Activated CD4-positive, alpha-beta T cell treated with anti-CD3 and anti-CD28 coated beads, Interleukin-2, Interleukin-6, amounts not matched to agents 100 ng/mL and 50 ng/mL, durations not matched to agents 16 hours and 8 hours (primary cell): ENCODE measurements at regions not wholly inside any gene's neighbourhood (a gene's known extent, or its start where the extent isn't known, plus 50 kb on each side); places are given as distances from the start of the nearest gene placed in this dataset.
A peak's percentile ranks its signal among the peaks of the same experiment; 100 is the strongest.
"Not testable (repeated sequence)": the region's sequence is repeated elsewhere in the genome, so short reads cannot be mapped to it uniquely, and the experiment has no call there.

ENCODE experiments used
- DNase-seq: peaks from one replicate; pipeline ENCODE4 v3.0.0-alpha.2; 2020

- DNase-seq = no peak
Measured at GRCh38 chr10:3658766-3659165, 126.2 kb downstream of the KLF6 start.

GRCh38 chr10:3656214-3656613 lies 128.8 kb downstream of the KLF6 start:
- no peak for DNase-seq

- no peak for DNase-seq
Measured at GRCh38 chr10:3655528-3655927, 129.5 kb downstream of the KLF6 start.

DNA sequence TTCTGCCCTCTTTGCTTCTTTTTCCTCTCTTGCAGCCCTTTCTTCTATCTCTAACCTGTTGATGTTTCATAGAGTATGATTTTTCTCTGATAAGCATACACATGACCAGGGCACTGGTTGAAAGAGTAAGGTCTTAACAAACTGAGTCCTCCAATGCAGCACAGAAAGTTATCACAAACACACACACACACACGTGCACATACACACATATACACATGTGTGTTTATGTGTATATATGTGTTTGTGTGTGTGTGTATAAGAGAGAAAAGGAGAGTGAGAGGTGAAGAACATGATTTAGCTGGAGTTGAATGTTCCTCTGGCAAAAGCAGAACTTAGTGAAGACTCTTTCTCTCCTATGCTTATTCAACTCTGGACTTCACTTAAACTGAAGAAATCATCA lies 130.0 kb downstream of the KLF6 start:
- DNase-seq = no peak

GRCh38 chr10:3654496-3654895 lies 130.5 kb downstream of the KLF6 start:
- DNase-seq = no peak

DNA sequence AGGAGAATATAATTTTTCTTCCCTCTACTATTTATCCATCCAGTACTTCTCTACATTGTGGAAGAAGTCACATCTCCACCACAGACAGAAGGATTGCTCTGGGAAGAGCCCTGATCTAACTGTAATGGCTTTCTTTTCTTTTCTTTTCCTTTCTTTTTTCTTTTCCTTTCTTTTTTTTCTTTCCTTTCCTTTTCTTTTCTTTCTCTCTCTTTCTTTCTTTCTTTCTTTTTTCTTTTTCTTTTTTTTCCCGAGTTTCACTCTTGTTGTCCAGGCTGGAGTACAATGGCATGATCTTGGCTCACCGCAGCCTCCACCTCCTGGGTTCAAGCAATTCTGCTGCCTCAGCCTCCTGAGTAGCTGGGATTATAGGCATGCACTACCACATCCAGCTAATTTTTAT lies 131.7 kb downstream of the KLF6 start:
- DNase-seq = not testable (repeated sequence)

GRCh38 chr10:3652886-3653285 lies 132.1 kb downstream of the KLF6 start:
- DNase-seq = peak; percentile 26

GRCh38 chr10:3651969-3652653 lies 132.9 kb downstream of the KLF6 start:
- no peak for DNase-seq

GRCh38 chr10:3648576-3648975 lies 136.4 kb downstream of the KLF6 start:
- no peak for DNase-seq

DNA sequence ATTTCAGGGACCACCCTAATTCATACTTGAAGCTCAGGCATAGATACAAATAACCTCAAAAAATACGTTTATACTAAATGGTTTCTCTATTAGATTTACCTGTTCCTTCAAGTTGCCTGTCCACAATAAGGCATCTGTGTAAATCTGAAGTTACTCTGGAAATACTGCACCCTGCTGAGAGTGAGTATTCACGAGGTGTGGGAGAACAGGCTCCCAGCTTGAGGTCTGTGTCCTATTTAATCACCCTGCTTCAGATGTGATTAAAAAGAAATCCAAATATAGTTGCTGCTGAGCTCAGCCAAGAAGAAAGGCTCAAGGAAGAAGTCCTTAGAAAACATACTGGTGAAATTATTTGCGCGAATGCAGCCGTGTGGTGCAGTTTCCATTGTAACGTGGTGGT lies 136.8 kb downstream of the KLF6 start:
- no peak for DNase-seq

GRCh38 chr10:3647074-3647473 lies 137.9 kb downstream of the KLF6 start:
- DNase-seq = peak; percentile 33

DNA sequence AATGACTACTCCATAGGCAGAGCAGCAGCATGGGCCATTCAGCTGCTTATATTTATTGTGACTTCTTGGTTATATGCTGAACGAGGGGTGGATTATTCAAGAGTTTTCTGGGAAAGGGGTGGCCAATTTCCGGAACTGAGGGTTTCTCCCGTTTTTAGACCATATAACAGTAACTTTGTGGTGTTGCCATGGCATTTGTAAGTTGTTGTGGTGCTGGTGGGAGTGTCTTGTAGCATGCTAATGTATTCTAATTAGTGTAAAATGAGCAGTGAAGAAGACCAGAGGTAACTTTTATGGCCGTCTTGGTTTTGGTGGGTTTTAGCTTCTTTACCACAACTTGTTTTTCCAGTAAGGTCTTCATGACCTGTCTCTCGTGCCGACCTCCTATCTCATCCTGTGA lies 139.6 kb downstream of the KLF6 start:
- no peak for DNase-seq

DNA sequence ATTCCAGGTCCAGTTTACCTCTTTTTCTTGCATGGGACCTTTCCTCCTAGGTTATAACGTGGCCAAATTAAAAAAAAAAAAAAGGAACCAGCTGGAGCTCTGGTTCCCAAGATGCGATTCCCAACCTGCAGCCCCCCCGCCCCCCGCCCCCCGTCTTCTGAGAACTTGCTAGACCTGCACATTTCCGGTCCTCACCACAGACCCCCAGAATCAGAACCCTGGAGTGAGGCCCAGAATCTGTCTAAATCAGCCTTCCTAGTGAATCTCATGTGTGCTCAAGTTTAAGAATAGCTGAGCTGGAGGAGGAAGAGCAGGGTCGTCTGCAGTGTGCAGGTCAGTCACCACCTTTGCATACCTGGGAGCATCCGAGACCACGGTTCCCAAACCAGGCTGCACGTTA lies 144.2 kb downstream of the KLF6 start:
- DNase-seq = no peak

DNA sequence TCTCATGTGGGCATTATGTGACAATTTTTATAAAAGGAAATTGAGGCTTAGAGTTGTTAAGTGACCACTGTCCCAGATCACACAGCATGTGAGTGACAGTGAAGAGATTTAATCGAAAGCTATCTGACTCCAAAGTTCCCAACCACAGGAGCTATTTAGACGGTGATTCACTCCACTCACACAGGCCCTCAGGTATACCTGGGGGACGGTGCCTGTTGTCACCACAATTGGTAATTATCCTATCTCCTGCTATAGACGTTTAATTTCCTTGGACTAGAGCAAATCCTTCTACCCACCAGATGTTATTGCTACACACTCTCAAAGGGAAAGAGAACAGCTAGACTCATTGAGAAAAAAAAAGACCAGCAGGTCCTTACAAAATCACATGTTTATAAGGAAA lies 145.5 kb downstream of the KLF6 start:
- DNase-seq = no peak

- no peak for DNase-seq
Measured at GRCh38 chr10:3636356-3637181, 148.4 kb downstream of the KLF6 start.

DNA sequence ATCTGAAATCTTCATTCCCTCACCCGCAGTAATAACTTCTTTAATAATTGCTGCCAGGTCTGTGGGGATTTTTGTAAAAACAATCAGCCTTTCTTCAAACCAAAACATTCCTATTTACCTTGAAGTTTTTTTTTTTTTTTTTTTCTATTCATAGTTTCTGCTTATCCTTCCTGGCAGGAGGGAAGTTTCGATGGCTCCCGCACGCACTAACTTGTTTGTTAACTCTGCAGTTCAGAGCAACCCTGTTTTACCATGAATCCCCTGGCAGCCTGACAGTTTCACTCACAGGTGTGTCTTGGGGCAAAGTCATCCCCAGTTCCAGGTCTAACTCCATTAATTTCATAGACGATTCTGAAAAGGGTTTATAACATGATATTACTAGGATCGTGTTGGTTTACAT lies 149.3 kb downstream of the KLF6 start:
- DNase-seq = no peak

GRCh38 chr10:3635211-3635671 lies 149.8 kb downstream of the KLF6 start:
- DNase-seq = no peak

DNA sequence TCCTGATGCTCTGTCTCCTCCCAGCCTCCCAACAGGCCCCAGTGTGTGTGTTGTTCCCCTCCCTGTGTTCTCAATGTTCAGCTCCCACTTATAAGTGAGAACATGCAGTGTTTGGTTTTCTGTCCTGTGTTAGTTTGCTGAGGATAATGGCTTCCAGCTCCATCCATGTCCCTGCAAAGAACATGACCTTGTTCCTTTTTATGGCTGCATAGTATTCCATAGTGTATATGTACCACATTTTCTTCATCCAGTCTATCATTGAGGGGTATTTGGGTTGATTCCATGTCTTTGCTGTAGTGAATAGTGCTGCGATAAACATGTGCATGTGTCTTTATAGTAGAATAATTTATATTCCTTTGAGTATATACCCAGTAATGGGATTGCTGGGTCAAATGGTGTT lies 150.4 kb downstream of the KLF6 start:
- DNase-seq = not testable (repeated sequence)

DNA sequence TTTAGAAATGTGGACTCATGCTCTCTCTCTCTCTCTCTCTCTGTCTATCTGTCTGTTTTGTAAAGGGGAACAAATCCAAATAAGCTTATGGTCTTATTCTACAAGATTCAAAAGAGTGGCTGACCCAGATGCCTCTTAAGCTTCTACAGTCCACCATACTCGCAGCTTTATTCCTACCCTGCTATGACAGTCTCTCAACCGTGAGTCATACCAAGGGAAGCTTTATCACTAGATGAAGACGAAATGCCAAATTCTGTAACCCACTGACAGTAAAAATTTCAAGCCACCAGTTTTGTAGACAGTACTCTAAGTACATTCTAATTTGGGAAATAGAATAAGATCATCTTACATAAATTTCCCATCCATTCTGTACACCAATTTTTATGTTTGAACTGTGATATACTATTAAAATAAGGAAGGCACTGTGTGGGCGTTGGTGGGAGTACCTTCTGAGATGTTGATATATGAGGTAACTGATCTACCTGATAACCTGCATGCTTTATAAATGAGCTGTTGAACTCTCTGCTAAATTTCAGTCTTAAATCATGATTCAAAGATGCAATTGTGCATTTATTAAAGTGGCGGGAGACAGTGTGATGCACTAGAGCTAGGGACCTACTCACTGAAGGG lies 153.2 kb downstream of the KLF6 start:
- no peak for DNase-seq

DNA sequence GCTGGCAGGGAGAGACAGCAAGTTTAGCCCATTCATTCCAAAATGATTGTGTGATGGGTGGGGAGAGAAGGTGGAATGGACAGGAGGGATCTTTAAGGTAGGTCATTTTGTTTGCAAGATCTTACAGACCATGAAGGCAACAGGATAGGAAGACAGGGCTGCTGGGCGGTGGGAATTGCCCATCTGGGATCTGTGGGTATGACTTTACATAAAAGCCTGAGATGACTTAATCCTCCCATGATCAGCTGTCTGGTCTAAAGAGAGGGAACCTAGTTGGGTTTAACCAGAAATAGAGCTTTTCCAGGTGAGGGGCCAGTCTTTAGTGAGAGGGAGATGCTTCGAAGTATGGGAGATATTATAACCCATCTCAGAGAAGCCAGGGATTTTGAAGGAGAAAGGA lies 153.7 kb downstream of the KLF6 start:
- DNase-seq = no peak

GRCh38 chr10:3625959-3626751 lies 158.9 kb downstream of the KLF6 start:
- no peak for DNase-seq

DNA sequence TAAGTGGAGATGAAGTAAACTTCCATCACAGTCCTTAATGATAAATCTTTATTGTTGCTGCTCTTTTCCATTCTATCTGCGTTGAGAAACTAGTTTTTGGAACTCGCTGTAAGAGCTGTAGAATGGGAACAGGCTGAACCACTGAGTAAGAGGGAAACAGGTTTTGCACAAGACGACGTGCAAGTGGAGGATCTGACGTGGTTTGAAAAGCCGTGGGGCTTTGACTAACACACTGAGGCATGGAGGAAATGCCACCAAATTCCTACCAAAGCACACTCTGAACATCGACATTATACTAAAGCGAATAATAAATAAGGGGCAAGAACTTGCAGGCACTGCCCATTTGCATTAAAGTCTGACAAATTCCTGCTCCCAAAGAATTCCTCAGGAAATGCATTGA lies 160.6 kb downstream of the KLF6 start:
- DNase-seq = peak; percentile 9

DNA sequence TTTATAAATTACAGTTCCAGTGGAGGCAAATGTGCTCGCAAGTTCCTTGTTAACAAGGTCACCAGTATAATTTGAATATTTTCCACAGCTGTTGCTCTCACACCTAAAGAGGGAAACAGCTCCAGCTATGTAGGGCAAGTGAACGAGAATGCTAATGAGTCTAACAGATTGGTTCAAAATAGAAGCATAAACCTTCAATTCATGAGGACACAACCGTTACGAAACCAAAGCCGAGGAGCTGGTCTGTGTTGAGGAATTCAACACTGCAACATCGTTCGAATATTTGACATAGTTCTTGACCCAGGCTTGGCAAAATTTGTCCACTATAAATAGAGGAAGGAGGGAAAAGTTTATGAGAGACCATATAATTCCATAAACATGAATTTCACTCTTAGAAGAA lies 161.3 kb downstream of the KLF6 start:
- peak; percentile 3 for DNase-seq
